GM23338 (cell line): ENCODE measurements at regions not wholly inside any gene's neighbourhood (a gene's known extent, or its start where the extent isn't known, plus 50 kb on each side); places are given as distances from the start of the nearest gene placed in this dataset.
A peak's percentile ranks its signal among the peaks of the same experiment; 100 is the strongest.

Experiments used
- ATAC-seq: fragments of 200-7000 bp; cut with Tn5 transposase; 3 replicates; pipeline ENCODE4 v1.9.1; 2020
- DNase-seq: peaks from one replicate; pipeline ENCODE4 v3.0.0-alpha.2; 2015; ENCODE audit warnings: low spot score
- H2AFZ ChIP-seq: fragments of 200-600 bp; sonication (generic); 2 replicates; pipeline ENCODE4 v1.8.0; 2016; ENCODE audit warnings: antibody characterized with exemption, mild to moderate bottlenecking, moderate library complexity
- H3F3A ChIP-seq: fragments of 200-600 bp; sonication (generic); replicated peaks from 2 replicates; pipeline ENCODE4 v1.8.0; 2017; ENCODE audit warnings: antibody characterized with exemption, mixed run types, low read depth
- H3K27ac ChIP-seq: fragments of 200-600 bp; sonication (generic); 2 replicates; pipeline ENCODE4 v1.6.1; 2016; ENCODE audit warnings: low read depth
- H3K27me3 ChIP-seq: fragments of 200-600 bp; sonication (generic); 2 replicates; pipeline ENCODE4 v1.8.0; 2016; ENCODE audit warnings: mild to moderate bottlenecking, mixed run types, moderate library complexity; ENCODE audit not compliant: insufficient read depth
- H3K36me3 ChIP-seq: fragments of 200-600 bp; sonication (generic); 2 replicates; pipeline ENCODE4 v1.8.0; 2016; ENCODE audit warnings: mild to moderate bottlenecking; ENCODE audit not compliant: insufficient read depth
- H3K4me1 ChIP-seq: fragments of 200-600 bp; sonication (generic); 2 replicates; pipeline ENCODE4 v1.8.0; 2016; ENCODE audit warnings: mild to moderate bottlenecking, moderate library complexity; ENCODE audit not compliant: insufficient read depth
- H3K4me2 ChIP-seq: fragments of 200-600 bp; sonication (generic); 2 replicates; pipeline ENCODE4 v1.7.1; 2017; ENCODE audit warnings: mixed run types
- H3K4me3 ChIP-seq: fragments of 200-600 bp; sonication (generic); 2 replicates; pipeline ENCODE4 v1.6.1; 2016; ENCODE audit warnings: mixed run types
- H3K79me2 ChIP-seq: fragments of 200-600 bp; sonication (generic); replicated peaks from 2 replicates; pipeline ENCODE4 v1.8.0; 2017; ENCODE audit warnings: mild to moderate bottlenecking; ENCODE audit not compliant: insufficient read depth
- H3K9me2 ChIP-seq: fragments of 200-600 bp; sonication (generic); 2 replicates; pipeline ENCODE4 v1.8.0; 2017; ENCODE audit not compliant: insufficient read depth
- H4K20me1 ChIP-seq: fragments of 200-600 bp; sonication (generic); replicated peaks from 2 replicates; pipeline ENCODE4 v1.8.0; 2017; ENCODE audit warnings: mild to moderate bottlenecking; ENCODE audit not compliant: insufficient read depth
- H3K27ac Mint-ChIP-seq: 2 replicates; pipeline ENCODE4 v1.8.0; 2020; ENCODE audit warnings: inconsistent platforms, mild to moderate bottlenecking, moderate library complexity, mixed read lengths
- H3K27me3 Mint-ChIP-seq: 3 replicates; pipeline ENCODE4 v1.8.0; 2022; ENCODE audit warnings: low read depth, mild to moderate bottlenecking, moderate library complexity, mixed read lengths, inconsistent platforms; ENCODE audit not compliant: insufficient read depth, poor library complexity
- H3K36me3 Mint-ChIP-seq: 3 replicates; pipeline ENCODE4 v1.8.0; 2021; ENCODE audit warnings: low read depth, mild to moderate bottlenecking, inconsistent platforms, moderate library complexity, mixed read lengths
- H3K4me1 Mint-ChIP-seq: 3 replicates; pipeline ENCODE4 v1.8.0; 2020; ENCODE audit warnings: mild to moderate bottlenecking, inconsistent platforms, mixed read lengths
- H3K4me3 Mint-ChIP-seq: 3 replicates; pipeline ENCODE4 v1.8.0; 2021; ENCODE audit warnings: moderate library complexity, mild to moderate bottlenecking, inconsistent platforms, mixed read lengths
- H3K9me3 Mint-ChIP-seq: 3 replicates; pipeline ENCODE4 v1.8.0; 2020; ENCODE audit warnings: moderate library complexity, mild to moderate bottlenecking, inconsistent platforms, mixed read lengths
- EZH2 ChIP-seq: fragments of 200-600 bp; sonication (generic); IDR thresholded peaks from one replicate; pipeline ENCODE4 v1.8.0; 2017; ENCODE audit warnings: antibody characterized with exemption, mild to moderate bottlenecking, low read depth; ENCODE audit not compliant: unreplicated experiment
- EZH2phosphoT487 ChIP-seq: fragments of 200-600 bp; sonication (generic); IDR thresholded peaks from one replicate; pipeline ENCODE4 v1.8.1; 2018; ENCODE audit warnings: antibody characterized with exemption; ENCODE audit not compliant: unreplicated experiment
- JUNB ChIP-seq: IDR thresholded peaks from one replicate; pipeline ENCODE4 v1.6.1; 2016; ENCODE audit warnings: antibody characterized with exemption; ENCODE audit not compliant: unreplicated experiment
- NANOG ChIP-seq: IDR thresholded peaks from 2 replicates; pipeline ENCODE4 v1.6.1; 2016; ENCODE audit warnings: antibody characterized with exemption, borderline replicate concordance
- ZNF331 ChIP-seq: fragments of 250-450 bp; sonication (Bioruptor Pico); IDR thresholded peaks from 2 replicates; pipeline ENCODE4 v1.5.0; 2020; ENCODE audit warnings: low read depth, mild to moderate bottlenecking, moderate library complexity
- TF ChIP-seq, protein P1 (sequence below): IDR thresholded peaks from one replicate; pipeline ENCODE4 v1.6.1; 2018; ENCODE audit warnings: antibody characterized with exemption; ENCODE audit not compliant: unreplicated experiment
- TF ChIP-seq, protein P2 (sequence below): IDR thresholded peaks from 2 replicates; pipeline ENCODE4 v1.6.1; 2016; ENCODE audit warnings: antibody characterized with exemption

DNA sequence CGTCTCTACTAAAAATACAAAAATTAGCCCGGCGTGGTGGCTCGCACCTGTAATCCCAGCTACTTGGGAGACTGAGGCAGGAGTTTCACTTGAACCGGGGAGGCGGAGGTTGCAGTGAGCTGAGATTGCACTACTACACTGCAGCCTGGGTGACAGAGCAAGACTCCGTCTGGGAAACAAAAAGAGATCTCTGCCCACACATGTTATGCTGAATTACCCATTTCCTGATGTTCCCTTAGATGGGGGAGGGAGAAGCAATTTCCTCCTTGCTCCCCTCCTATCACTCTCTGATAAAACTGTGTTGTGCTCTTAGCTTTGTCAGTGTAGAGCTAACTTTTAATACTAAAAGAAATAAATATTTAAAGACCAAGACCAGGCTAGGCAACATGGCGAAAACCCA is 102.5 kb downstream of the LARP7 start:
- peaks cover 15% of the 10 kb centered on the region; the same call in 2 of the 3 replicates for H3K36me3 Mint-ChIP-seq
- peaks cover 2% of the 10 kb centered on the region for H3K27me3 Mint-ChIP-seq
- Histone ChIP-seq H3K9me2 (no peaks in the 10 kb centered on the region), H3K27ac (peak overlapping the region; percentile 89), H3K4me3 (no peak overlapping the region), H2AFZ (no peak overlapping the region), H3K4me1 (peaks cover 20% of the 10 kb centered on the region), H4K20me1 (no peaks in the 10 kb centered on the region), H3K36me3 (no peaks in the 10 kb centered on the region), H3K4me2 (no peak overlapping the region), H3K27me3 (no peaks in the 10 kb centered on the region), H3K79me2 (peaks cover 78% of the 10 kb centered on the region), H3F3A (no peaks in the 10 kb centered on the region)
- TF ChIP-seq ZNF331 (CRISPR knock-in tag) (no peak), JUNB (no peak), NANOG (peak; percentile 50; the same call in 1 of the 2 replicates), EZH2phosphoT487 (no peak)
- TF ChIP-seq, protein P1, sequence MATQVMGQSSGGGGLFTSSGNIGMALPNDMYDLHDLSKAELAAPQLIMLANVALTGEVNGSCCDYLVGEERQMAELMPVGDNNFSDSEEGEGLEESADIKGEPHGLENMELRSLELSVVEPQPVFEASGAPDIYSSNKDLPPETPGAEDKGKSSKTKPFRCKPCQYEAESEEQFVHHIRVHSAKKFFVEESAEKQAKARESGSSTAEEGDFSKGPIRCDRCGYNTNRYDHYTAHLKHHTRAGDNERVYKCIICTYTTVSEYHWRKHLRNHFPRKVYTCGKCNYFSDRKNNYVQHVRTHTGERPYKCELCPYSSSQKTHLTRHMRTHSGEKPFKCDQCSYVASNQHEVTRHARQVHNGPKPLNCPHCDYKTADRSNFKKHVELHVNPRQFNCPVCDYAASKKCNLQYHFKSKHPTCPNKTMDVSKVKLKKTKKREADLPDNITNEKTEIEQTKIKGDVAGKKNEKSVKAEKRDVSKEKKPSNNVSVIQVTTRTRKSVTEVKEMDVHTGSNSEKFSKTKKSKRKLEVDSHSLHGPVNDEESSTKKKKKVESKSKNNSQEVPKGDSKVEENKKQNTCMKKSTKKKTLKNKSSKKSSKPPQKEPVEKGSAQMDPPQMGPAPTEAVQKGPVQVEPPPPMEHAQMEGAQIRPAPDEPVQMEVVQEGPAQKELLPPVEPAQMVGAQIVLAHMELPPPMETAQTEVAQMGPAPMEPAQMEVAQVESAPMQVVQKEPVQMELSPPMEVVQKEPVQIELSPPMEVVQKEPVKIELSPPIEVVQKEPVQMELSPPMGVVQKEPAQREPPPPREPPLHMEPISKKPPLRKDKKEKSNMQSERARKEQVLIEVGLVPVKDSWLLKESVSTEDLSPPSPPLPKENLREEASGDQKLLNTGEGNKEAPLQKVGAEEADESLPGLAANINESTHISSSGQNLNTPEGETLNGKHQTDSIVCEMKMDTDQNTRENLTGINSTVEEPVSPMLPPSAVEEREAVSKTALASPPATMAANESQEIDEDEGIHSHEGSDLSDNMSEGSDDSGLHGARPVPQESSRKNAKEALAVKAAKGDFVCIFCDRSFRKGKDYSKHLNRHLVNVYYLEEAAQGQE = no peak
- TF ChIP-seq, protein P2, sequence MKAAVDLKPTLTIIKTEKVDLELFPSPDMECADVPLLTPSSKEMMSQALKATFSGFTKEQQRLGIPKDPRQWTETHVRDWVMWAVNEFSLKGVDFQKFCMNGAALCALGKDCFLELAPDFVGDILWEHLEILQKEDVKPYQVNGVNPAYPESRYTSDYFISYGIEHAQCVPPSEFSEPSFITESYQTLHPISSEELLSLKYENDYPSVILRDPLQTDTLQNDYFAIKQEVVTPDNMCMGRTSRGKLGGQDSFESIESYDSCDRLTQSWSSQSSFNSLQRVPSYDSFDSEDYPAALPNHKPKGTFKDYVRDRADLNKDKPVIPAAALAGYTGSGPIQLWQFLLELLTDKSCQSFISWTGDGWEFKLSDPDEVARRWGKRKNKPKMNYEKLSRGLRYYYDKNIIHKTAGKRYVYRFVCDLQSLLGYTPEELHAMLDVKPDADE = 0 out of 2 replicates have a peak, but pooled peaks have one; percentile 28
- ATAC-seq (no peak; the same call in 2 of the 3 replicates), DNase-seq (no peak)
- no peak overlapping the region for H3K4me3 Mint-ChIP-seq
- peaks cover 22% of the 10 kb centered on the region for H3K4me1 Mint-ChIP-seq
- peak overlapping the region; percentile 74 for H3K27ac Mint-ChIP-seq
- no peaks in the 10 kb centered on the region for H3K9me3 Mint-ChIP-seq

DNA sequence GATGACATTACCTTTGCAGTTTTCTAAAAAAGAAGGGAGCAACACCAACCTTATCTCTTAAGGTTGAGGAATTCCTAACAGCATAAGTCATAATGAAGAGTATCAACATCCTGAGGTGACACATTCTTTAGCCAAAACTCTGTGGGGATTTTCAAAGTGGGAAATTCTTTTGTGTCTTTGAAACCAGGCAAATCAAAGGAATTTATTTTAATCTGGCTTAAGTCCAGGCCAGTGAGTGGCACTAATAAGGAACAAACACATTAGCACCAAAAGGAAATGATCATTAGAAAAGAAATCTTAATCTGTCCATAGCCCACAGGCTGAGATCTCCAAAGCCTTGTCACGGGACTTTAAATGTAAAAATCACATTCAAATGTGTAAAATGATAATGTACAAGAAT is 110.1 kb downstream of the LARP7 start:
- Mint-ChIP-seq H3K4me3 (peak overlapping the region; percentile 48), H3K27ac (peak overlapping the region; percentile 92), H3K36me3 (peaks cover 30% of the 10 kb centered on the region; the same call in 2 of the 3 replicates), H3K9me3 (no peaks in the 10 kb centered on the region), H3K27me3 (peaks cover 4% of the 10 kb centered on the region), H3K4me1 (peaks cover 49% of the 10 kb centered on the region)
- Histone ChIP-seq H4K20me1 (no peaks in the 10 kb centered on the region), H3K27me3 (no peaks in the 10 kb centered on the region), H3K9me2 (no peaks in the 10 kb centered on the region), H3K27ac (peak overlapping the region; percentile 92), H3K36me3 (no peaks in the 10 kb centered on the region), H3F3A (peaks cover 4% of the 10 kb centered on the region), H3K79me2 (peaks cover 55% of the 10 kb centered on the region), H2AFZ (no peak overlapping the region), H3K4me2 (0 out of 2 replicates have a peak overlapping the region, but pooled peaks have one; percentile 9), H3K4me1 (peaks cover 33% of the 10 kb centered on the region), H3K4me3 (0 out of 2 replicates have a peak overlapping the region, but pooled peaks have one; percentile 8)
- ATAC-seq (peak; percentile 59), DNase-seq (peak; percentile 83)
- peak; percentile 79 for TF ChIP-seq NANOG
- no peak for TF ChIP-seq EZH2
